SK-N-SH (cell line): ENCODE measurements at regions not wholly inside any gene's neighbourhood (a gene's known extent, or its start where the extent isn't known, plus 50 kb on each side); places are given as distances from the start of the nearest gene placed in this dataset.
"Not testable (repeated sequence)": the region's sequence is repeated elsewhere in the genome, so short reads cannot be mapped to it uniquely, and the experiment has no call there.

ENCODE experiments used
- CTCF ChIA-PET: fragments of 300-600, 350-600 bp; formaldehyde crosslinking; extraction: SDS; loops from one replicate; lab custom pipeline; 2021; lab: Yijun Ruan, JAX
- POLR2A ChIA-PET: fragments of 350-600 bp; sonication (Branson Sonifier 250); formaldehyde crosslinking; extraction: SDS; loops from one replicate; lab custom pipeline; 2020; ENCODE audit warnings: antibody characterized with exemption, inconsistent platforms; lab: Yijun Ruan, JAX
- DNase-seq: peaks from one replicate; pipeline ENCODE4 v3.0.0; 2012
- H2AFZ ChIP-seq: fragments of 200-600 bp; sonication (generic); 2 replicates; pipeline ENCODE4 v1.8.1; 2016; ENCODE audit warnings: antibody characterized with exemption, mild to moderate bottlenecking, low read depth
- H3F3A ChIP-seq: fragments of 200-600 bp; sonication (generic); replicated peaks from 2 replicates; pipeline ENCODE3; 2016; ENCODE audit warnings: antibody characterized with exemption, mild to moderate bottlenecking; ENCODE audit not compliant: insufficient read depth
- H3K27ac ChIP-seq, 2 experiments: fragments of 200-500 bp in 1 of 2; fragments of 200-600 bp in 1 of 2; sonication (Bioruptor generic) in 1 of 2; sonication (generic), shearing (Covaris generic) in 1 of 2; 2 replicates each; pipeline versions ENCODE4 v1.5.1 to v1.6.1; 2014 to 2016; ENCODE audit warnings: low read depth in 2 of 2, inconsistent platforms in 1 of 2, low read length in 1 of 2, mild to moderate bottlenecking in 1 of 2, mixed read lengths in 1 of 2
- H3K27me3 ChIP-seq: fragments of 200-600 bp; sonication (generic), shearing (Covaris generic); 2 replicates; pipeline ENCODE4 v1.6.1; 2016; ENCODE audit warnings: mixed run types; ENCODE audit not compliant: insufficient read depth
- H3K36me3 ChIP-seq, 2 experiments: fragments of 200-500 bp in 1 of 2; fragments of 200-600 bp in 1 of 2; sonication (Bioruptor generic) in 1 of 2; sonication (generic) in 1 of 2; replicated peaks in 1 of 2; 2 replicates each; pipeline versions ENCODE3 to v1.5.1; 2014 to 2016; ENCODE audit warnings: low read length in 1 of 2, mild to moderate bottlenecking in 1 of 2; ENCODE audit not compliant: insufficient read depth in 2 of 2, control insufficient read depth in 1 of 2
- H3K4me1 ChIP-seq, 2 experiments: fragments of 200-500 bp in 1 of 2; fragments of 200-600 bp in 1 of 2; sonication (Bioruptor generic) in 1 of 2; sonication (generic), shearing (Covaris generic) in 1 of 2; 2 replicates each; pipeline versions ENCODE4 v1.5.1 to v1.6.1; 2014 to 2016; ENCODE audit warnings: low read depth in 1 of 2, low read length in 1 of 2, mixed run types in 1 of 2; ENCODE audit not compliant: insufficient read depth in 2 of 2, control insufficient read depth in 1 of 2
- H3K4me2 ChIP-seq: fragments of 200-600 bp; sonication (generic), shearing (Covaris generic); 2 replicates; pipeline ENCODE4 v1.6.1; 2017; ENCODE audit warnings: mixed run types
- H3K4me3 ChIP-seq, 2 experiments: fragments of 200-500 bp in 1 of 2; fragments of 200-600 bp in 1 of 2; sonication (Bioruptor generic) in 1 of 2; sonication (generic), shearing (Covaris generic) in 1 of 2; 2 replicates each; pipeline versions ENCODE4 v1.5.1 to v1.8.1; 2014 to 2016; ENCODE audit warnings: low read depth in 2 of 2, inconsistent platforms in 1 of 2, low read length in 1 of 2, mild to moderate bottlenecking in 1 of 2, mixed read lengths in 1 of 2, moderate library complexity in 1 of 2
- H3K79me2 ChIP-seq: fragments of 200-600 bp; sonication (generic); 2 replicates; pipeline ENCODE4 v1.8.1; 2017; ENCODE audit warnings: mild to moderate bottlenecking; ENCODE audit not compliant: insufficient read depth
- H3K9ac ChIP-seq: fragments of 200-600 bp; sonication (generic); 2 replicates; pipeline ENCODE4 v1.6.1; 2017; ENCODE audit warnings: mixed run types
- H3K9me2 ChIP-seq: fragments of 200-600 bp; sonication (generic); 2 replicates; pipeline ENCODE4 v1.6.1; 2017; ENCODE audit warnings: mixed run types
- H3K9me3 ChIP-seq: fragments of 200-600 bp; sonication (generic); 2 replicates; pipeline ENCODE4 v1.6.1; 2017; ENCODE audit warnings: mixed run types, mild to moderate bottlenecking, moderate library complexity
- H4K20me1 ChIP-seq: fragments of 200-600 bp; sonication (generic); 2 replicates; pipeline ENCODE4 v1.6.1; 2017; ENCODE audit warnings: mild to moderate bottlenecking, mixed run types; ENCODE audit not compliant: insufficient read depth
- EP300 ChIP-seq, 2 experiments: IDR thresholded peaks; 2 replicates each; pipeline versions ENCODE4 v1.4.0 to v1.6.1; 2012; ENCODE audit warnings: borderline replicate concordance in 1 of 2, low read depth in 1 of 2, low read length in 1 of 2
- FOSL2 ChIP-seq: IDR thresholded peaks from 2 replicates; pipeline ENCODE4 v1.4.0; 2012; ENCODE audit warnings: low read depth, mild to moderate bottlenecking, moderate library complexity, borderline replicate concordance
- FOXJ3 ChIP-seq: sonication (generic); formaldehyde crosslinking; IDR thresholded peaks from 2 replicates; pipeline ENCODE4 v1.5.1; 2020; ENCODE audit warnings: mild to moderate bottlenecking, missing genetic modification reagents
- GABPA ChIP-seq: IDR thresholded peaks from 2 replicates; pipeline ENCODE4 v1.4.0; 2012; ENCODE audit warnings: low read depth, mild to moderate bottlenecking
- GATA2 ChIP-seq: sonication (generic); formaldehyde crosslinking; IDR thresholded peaks from 2 replicates; pipeline ENCODE4 v1.5.0; 2020; ENCODE audit warnings: mild to moderate bottlenecking, missing genetic modification reagents
- POLR2AphosphoS5 ChIP-seq: IDR thresholded peaks from 2 replicates; pipeline ENCODE4 v1.6.1; 2012; ENCODE audit warnings: low read depth, low read length
- RAD21 ChIP-seq: IDR thresholded peaks from 2 replicates; pipeline ENCODE4 v1.6.1; 2012; ENCODE audit warnings: mild to moderate bottlenecking, low read length
- RCOR1 ChIP-seq: fragments of 150-350 bp; IDR thresholded peaks from 2 replicates; pipeline ENCODE4 v1.6.1; 2017; ENCODE audit warnings: antibody characterized with exemption, low read length
- RFX5 ChIP-seq: IDR thresholded peaks from 2 replicates; pipeline ENCODE4 v1.6.1; 2012; ENCODE audit warnings: mild to moderate bottlenecking, improper control_type of control experiment, low read length
- SMC3 ChIP-seq: IDR thresholded peaks from 2 replicates; pipeline ENCODE4 v1.6.1; 2012; ENCODE audit warnings: low read depth, low read length, improper control_type of control experiment
- YY1 ChIP-seq: IDR thresholded peaks from 2 replicates; pipeline ENCODE4 v1.4.0; 2012; ENCODE audit warnings: low read depth, mild to moderate bottlenecking
- WGBS: methylation state at CpG from one replicate; pipeline ENCODE4 v1.1.6; 2017; ENCODE audit warnings: low lambda C conversion rate; 5-methylcytosine and 5-hydroxymethylcytosine counted together
- TF ChIP-seq, protein P1 (sequence below): IDR thresholded peaks from 2 replicates; pipeline ENCODE4 v1.4.0; 2012; ENCODE audit warnings: low read depth, borderline replicate concordance
- TF ChIP-seq, protein P2 (sequence below): IDR thresholded peaks from 2 replicates; pipeline ENCODE4; 2012
- TF ChIP-seq, protein P3 (sequence below): IDR thresholded peaks from 2 replicates; pipeline ENCODE4 v1.6.1; 2012; ENCODE audit warnings: mild to moderate bottlenecking, low read depth, low read length, moderate library complexity

DNA sequence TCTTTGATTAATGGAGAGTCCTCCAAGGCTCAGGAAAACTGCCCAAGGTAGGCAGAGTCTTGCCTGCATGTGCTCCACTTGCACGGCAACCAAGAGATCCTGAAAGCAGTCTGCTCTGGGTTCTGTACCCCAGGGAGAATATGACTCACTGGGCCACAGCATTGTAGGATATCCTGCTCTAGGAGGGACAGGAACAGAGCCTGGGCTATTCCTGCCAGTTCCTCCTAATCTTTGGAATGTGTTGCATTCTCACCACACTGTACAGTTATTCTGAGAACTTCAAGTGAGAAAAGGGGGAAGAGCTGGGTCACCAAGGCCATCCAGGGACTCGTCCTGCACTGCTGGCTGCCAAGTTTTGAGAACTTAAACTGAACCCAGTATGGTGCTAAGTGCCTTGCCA is 278.5 kb downstream of the MATN1 start:
- Histone ChIP-seq H3K9ac (no peak overlapping the region), H3K36me3 (no peaks in the 10 kb centered on the region), H3F3A (no peaks in the 10 kb centered on the region), H3K27me3 (no peaks in the 10 kb centered on the region), H3K9me3 (no peaks in the 10 kb centered on the region), H2AFZ (no peak overlapping the region), H3K9me2 (no peaks in the 10 kb centered on the region), H3K4me2 (no peak overlapping the region), H3K79me2 (no peaks in the 10 kb centered on the region), H3K4me3 (no peak overlapping the region), H3K4me1 (no peaks in the 10 kb centered on the region), H3K27ac (no peak overlapping the region), H4K20me1 (no peaks in the 10 kb centered on the region)
- POLR2A ChIA-PET: no interaction called here
- CTCF ChIA-PET: no interaction called here
- TF ChIP-seq RCOR1: no peak
- TF ChIP-seq POLR2AphosphoS5: no peak
- TF ChIP-seq SMC3: no peak
- TF ChIP-seq RFX5: no peak
- TF ChIP-seq, protein P1, sequence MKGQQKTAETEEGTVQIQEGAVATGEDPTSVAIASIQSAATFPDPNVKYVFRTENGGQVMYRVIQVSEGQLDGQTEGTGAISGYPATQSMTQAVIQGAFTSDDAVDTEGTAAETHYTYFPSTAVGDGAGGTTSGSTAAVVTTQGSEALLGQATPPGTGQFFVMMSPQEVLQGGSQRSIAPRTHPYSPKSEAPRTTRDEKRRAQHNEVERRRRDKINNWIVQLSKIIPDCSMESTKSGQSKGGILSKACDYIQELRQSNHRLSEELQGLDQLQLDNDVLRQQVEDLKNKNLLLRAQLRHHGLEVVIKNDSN: no peak
- no peak for TF ChIP-seq FOXJ3
- no peak for TF ChIP-seq EP300 (IDR thresholded peaks at IDR 0.05; ENCODE audit: borderline replicate concordance in 1 of 2, low read depth in 1 of 2, low read length in 1 of 2)
- TF ChIP-seq FOSL2: no peak
- no peak for DNase-seq
- WGBS: 7% methylated on average over 2 of the region's 2 CpGs

DNA sequence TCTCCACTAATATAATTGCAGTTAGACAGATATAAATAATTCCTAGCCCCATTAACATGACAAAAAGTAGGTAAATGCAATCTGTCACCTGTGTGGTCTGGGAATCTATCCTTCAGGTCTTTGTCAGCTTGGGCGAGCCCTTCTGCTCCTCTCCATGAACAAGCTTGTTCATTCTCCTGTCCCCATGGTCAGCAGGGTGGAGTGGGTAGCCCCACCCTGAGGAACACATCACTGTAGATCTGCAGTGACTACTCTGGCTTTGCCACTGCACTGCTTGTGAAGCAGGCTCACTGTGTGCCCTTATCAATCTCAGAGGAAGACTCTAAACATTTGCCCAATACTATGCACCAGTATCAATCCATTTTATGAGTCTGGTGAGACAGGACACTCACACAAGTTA is 279.0 kb downstream of the MATN1 start:
- Histone ChIP-seq H3K27ac (no peak overlapping the region), H3K9ac (no peak overlapping the region), H3K27me3 (no peaks in the 10 kb centered on the region), H3K79me2 (no peaks in the 10 kb centered on the region), H4K20me1 (no peaks in the 10 kb centered on the region), H3K4me3 (no peak overlapping the region), H3K4me1 (no peaks in the 10 kb centered on the region), H3K9me3 (no peaks in the 10 kb centered on the region), H3K4me2 (no peak overlapping the region), H3F3A (no peaks in the 10 kb centered on the region), H3K36me3 (no peaks in the 10 kb centered on the region), H3K9me2 (no peaks in the 10 kb centered on the region), H2AFZ (no peak overlapping the region)
- 0% methylated on average over 1 of the region's 1 CpG for WGBS
- DNase-seq: no peak
- ChIA-PET POLR2A (no interaction called here), CTCF (no interaction called here)
- no peak for TF ChIP-seq GABPA
- TF ChIP-seq YY1: no peak
- TF ChIP-seq, protein P2, sequence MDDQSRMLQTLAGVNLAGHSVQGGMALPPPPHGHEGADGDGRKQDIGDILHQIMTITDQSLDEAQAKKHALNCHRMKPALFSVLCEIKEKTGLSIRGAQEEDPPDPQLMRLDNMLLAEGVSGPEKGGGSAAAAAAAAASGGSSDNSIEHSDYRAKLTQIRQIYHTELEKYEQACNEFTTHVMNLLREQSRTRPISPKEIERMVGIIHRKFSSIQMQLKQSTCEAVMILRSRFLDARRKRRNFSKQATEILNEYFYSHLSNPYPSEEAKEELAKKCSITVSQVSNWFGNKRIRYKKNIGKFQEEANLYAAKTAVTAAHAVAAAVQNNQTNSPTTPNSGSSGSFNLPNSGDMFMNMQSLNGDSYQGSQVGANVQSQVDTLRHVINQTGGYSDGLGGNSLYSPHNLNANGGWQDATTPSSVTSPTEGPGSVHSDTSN: no peak
- TF ChIP-seq, protein P3, sequence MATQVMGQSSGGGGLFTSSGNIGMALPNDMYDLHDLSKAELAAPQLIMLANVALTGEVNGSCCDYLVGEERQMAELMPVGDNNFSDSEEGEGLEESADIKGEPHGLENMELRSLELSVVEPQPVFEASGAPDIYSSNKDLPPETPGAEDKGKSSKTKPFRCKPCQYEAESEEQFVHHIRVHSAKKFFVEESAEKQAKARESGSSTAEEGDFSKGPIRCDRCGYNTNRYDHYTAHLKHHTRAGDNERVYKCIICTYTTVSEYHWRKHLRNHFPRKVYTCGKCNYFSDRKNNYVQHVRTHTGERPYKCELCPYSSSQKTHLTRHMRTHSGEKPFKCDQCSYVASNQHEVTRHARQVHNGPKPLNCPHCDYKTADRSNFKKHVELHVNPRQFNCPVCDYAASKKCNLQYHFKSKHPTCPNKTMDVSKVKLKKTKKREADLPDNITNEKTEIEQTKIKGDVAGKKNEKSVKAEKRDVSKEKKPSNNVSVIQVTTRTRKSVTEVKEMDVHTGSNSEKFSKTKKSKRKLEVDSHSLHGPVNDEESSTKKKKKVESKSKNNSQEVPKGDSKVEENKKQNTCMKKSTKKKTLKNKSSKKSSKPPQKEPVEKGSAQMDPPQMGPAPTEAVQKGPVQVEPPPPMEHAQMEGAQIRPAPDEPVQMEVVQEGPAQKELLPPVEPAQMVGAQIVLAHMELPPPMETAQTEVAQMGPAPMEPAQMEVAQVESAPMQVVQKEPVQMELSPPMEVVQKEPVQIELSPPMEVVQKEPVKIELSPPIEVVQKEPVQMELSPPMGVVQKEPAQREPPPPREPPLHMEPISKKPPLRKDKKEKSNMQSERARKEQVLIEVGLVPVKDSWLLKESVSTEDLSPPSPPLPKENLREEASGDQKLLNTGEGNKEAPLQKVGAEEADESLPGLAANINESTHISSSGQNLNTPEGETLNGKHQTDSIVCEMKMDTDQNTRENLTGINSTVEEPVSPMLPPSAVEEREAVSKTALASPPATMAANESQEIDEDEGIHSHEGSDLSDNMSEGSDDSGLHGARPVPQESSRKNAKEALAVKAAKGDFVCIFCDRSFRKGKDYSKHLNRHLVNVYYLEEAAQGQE: no peak
- TF ChIP-seq RAD21: no peak
- TF ChIP-seq GATA2 (CRISPR knock-in tag): no peak

DNA sequence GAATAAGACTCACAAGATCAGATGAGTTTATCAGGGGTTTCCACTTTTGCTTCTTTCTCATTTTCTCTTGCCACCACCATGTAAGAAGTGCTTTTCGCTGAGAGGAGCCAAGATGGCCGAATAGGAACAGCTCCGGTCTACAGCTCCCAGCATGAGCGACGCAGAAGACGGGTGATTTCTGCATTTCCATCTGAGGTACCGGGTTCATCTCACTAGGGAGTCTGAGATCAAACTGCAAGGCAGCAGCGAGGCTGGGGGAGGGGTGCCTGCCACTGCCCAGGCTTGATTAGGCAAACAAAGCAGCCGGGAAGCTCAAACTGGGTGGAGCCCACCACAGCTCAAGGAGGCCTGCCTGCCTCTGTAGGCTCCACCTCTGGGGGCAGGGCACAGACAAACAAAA is 285.1 kb downstream of the MATN1 start:
- H3K9ac ChIP-seq, DNase-seq, H3K4me1 ChIP-seq, POLR2A ChIA-PET, H3K27me3 ChIP-seq, H3K4me2 ChIP-seq, H3K79me2 ChIP-seq, H3K4me3 ChIP-seq, H3K36me3 ChIP-seq, H3K9me3 ChIP-seq, H3K9me2 ChIP-seq, H4K20me1 ChIP-seq, CTCF ChIA-PET, H3K27ac ChIP-seq, H2AFZ ChIP-seq, H3F3A ChIP-seq: not testable (repeated sequence)
- 23% methylated on average over 9 of the region's 9 CpGs for WGBS
